ENCODE measurements at regions not wholly inside any gene's neighbourhood (a gene's known extent, or its start where the extent isn't known, plus 50 kb on each side); places are given as distances from the start of the nearest gene placed in this dataset.
A peak's percentile ranks its signal among the peaks of the same experiment; 100 is the strongest.
"Not testable (repeated sequence)": the region's sequence is repeated elsewhere in the genome, so short reads cannot be mapped to it uniquely, and the experiment has no call there.

DNA sequence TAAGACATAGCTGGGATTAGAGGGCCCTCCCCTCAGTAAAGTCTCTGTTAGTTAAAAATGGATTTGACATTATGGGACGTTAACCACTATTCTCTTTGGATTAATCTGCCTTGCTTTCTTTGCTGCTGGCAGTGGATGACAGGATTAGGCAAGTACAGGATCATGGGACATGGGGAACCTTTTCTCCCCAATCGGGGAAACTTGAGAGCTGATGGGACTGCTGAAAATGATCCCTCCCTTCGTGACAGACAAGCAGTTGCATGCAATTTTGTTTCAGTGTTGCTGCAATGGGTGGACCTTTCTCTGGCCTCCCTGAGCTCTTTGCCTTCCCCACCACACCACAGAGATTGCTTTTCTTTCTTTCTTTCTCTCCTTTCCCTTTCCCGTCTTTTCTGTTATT lies 120.2 kb upstream of the BANK1 start:
- DNase-seq (ENCODE audit: low spot score), result no peak

GRCh38 chr4:101669832-101670188 lies 120.7 kb upstream of the BANK1 start:
- no peak for DNase-seq (ENCODE audit: low spot score)

DNA sequence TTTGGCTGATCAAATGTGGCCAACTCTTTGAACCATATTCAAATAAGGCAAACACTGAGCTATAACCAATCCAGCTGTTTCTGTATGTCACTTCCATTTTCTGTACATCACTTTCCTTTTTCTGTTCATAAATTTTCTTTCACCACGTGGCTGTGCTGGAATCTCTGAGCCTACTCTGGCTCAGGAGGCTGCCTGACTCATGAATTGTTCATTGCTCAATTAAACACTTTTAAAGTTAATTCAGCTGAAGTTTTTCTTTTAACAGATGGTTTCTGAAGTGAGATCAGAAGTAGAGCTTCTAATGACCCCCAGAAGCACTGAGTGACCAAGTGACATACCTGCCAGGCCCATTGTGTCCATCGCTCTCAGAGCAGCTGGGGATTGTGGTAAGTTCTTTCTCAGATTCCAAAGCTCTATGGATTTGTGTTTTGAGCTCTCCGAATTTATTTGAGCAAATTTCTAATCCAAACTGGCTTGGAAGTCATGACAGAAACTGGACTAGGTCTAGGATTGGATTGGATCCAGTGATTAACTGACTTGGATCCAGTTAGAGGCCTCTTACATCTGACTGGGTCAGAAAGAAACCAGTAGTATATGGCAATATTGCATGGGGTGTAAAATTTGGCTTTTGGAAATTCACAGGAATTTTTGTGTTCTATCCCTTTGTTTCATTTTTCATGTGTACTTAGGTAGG lies 121.2 kb upstream of the BANK1 start:
- no peak for DNase-seq (ENCODE audit: low spot score)

DNA sequence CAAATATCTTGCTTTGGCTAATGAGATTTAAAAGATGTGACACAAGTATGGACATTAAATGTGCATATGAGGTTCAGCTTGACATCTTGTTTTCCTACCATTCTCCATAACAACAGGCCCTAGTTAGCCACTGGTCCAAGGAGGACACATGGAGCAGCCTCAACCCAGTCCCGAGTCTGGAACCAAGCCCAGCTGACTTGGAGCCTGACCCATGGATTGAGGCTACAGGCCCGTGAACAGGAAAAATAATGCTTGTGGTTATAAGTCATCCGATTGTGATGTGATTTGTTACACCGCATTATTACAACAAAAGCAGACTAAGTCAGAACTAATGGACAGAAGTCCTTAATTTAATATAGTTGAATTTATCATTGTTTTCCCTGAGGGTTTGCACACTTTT lies 123.2 kb upstream of the BANK1 start:
- peak; percentile 49 for DNase-seq (ENCODE audit: low spot score)

DNA sequence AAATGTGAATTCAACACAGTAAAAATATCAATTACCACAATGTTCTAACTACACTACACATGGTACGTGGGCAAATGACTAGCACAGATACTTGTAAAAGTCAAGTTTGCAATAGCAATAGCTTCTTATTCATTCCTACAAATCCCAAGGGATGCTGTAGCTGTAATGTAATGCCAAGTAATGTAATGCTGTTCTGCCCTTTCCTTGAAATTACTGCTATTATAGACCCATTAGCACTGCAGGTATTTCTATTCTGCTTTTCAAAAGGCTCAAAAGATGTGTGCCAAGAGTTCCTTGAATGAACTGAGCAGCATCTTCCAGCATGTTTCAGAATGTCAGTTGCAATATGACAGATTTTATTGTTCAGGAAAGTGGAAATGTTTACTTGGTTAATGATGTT lies 129.9 kb upstream of the BANK1 start:
- no peak for DNase-seq (ENCODE audit: low spot score)

DNA sequence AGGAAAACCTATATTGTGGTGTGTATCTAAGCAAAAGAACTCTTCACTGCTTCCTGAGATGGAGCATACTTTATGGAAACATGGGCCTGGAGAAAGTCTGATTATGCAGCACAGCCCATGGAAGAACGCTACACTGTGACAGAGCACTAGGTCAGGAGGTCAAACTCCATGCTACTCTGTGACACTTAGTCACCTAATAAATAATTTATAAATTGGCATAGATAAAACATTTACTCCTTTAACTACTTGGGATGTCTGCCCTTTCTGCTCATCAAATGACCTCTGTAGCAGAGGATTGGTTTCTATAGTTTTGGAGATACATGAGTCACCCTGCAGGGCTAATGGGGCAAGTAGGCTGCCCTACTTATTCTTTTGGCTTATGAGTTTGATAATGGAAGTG lies 134.7 kb upstream of the BANK1 start:
- peak; percentile 56 for DNase-seq (ENCODE audit: low spot score)

GRCh38 chr4:101655005-101655404 lies 135.5 kb upstream of the BANK1 start:
- no peak for DNase-seq (ENCODE audit: low spot score)

GRCh38 chr4:101651778-101652177 lies 138.8 kb upstream of the BANK1 start:
- DNase-seq (ENCODE audit: low spot score), result no peak

DNA sequence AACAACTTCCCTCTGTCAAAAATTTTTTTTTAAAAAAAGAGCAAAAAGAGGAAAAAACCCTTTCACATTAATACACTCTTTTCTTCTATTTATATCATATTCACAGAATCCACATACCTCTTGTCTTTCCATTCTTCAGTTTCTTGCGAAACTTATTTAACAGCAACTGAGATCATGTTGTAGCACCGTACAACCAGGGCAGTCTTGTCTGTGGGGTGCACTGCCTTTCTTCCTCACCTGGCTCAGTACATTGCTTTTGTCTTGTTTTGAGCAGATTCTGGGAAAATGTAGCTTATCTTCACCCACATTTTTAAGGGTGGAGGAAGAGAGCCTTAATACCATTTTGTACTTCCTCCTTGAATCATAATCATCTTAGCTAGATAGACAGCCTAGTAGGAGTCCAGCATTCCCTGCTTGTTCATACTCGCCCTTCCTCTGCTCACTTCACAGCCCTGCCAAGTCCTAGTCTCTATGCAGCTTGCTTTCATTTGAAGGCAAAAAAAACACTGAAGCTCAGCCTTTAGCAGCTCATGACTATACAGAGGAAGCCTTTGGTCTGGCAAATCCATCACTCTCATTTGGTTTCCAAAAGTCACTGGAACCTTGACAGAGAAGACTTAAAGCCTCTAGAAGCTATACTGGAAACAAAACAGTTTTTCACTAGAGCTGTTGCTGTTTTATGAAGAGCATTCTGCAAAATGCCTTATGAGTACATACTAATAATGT lies 140.6 kb upstream of the BANK1 start:
- no peak for DNase-seq (ENCODE audit: low spot score)

- DNase-seq (ENCODE audit: low spot score), result no peak
Observed at GRCh38 chr4:101647710-101648034, 142.9 kb upstream of the BANK1 start.

DNA sequence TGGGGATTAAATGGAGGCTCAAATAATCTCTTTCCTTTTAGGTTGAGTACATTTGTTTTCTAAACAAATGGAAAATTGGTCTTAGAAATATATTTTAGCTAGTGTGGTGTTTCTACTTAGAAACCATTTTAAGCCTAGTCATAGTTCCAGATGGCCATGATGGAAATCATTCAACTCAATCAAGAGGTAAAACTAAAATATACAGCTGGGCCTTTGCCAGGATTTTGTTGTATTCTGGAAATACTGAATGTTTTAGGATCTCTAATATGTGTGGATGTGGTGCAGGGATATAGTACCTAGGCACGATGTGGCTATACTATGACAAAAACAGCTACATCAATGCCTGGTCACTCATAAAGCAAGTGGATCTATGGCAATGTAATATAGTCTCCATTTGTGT lies 146.0 kb upstream of the BANK1 start:
- no peak for DNase-seq (ENCODE audit: low spot score)

DNA sequence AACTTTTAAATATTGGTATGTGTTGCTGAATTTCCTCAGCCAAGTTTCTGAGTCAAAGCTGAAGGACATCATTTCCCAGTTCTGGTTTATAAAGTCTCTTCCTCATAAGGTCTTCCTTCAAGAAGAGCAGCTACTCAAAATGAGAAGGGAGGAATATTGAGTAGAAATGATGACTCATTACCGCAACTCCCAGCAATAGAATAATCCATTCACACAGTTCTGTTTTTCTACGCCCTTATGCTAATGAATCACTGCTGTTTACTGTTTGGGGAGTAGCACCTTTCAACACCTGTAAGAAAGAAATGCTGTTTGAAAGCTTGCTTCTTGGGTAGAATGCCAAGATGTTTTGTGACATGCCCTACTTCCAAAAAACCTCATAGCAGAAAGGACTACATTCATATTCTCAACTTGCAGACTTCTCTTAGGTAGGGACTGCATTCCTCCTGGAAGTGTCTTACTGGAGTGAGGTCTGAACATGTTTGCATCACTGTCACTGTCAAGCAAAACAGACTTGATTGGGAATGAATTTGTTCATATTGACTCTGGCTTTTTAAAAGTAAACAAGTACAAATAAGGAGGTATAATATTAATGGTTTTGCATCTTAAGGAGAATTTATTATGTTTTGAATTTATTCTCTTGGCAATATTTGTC lies 147.2 kb upstream of the BANK1 start:
- peak; percentile 15 for DNase-seq (ENCODE audit: low spot score)

GRCh38 chr4:101632766-101633165 lies 157.8 kb upstream of the BANK1 start:
- DNase-seq (ENCODE audit: low spot score), result not testable (repeated sequence)

DNA sequence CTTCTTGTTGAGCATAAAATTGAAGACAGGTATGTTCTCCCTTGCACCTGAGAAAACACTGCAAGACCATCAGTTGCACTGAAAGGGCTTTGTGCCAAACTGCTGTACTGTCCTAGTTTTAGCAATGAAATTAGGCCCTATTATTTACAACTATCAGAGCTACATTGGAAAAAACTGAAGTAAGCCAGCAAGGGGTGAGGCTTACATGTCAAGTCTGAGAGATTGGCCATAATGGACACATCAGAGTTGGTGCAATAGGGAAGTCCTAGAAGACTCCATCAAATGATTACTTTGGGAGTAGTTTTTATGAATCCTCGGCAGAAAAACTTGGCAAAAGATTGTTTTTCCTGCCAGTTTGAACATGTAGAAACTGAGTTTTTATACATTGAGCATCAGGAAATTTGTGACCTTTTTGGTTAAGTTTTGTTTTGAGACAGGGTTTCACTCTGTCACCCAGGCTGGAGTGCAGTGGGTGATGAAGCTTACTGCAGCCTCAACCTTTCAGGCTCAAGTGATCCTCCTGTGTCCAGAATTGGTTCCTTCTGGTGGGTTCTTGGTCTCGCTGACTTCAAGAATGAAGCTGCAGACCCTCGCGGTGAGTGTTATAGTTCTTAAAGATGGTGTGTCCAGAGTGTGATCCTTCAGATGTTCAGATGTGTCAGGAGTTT lies 160.1 kb upstream of the BANK1 start:
- no peak for DNase-seq (ENCODE audit: low spot score)

DNA sequence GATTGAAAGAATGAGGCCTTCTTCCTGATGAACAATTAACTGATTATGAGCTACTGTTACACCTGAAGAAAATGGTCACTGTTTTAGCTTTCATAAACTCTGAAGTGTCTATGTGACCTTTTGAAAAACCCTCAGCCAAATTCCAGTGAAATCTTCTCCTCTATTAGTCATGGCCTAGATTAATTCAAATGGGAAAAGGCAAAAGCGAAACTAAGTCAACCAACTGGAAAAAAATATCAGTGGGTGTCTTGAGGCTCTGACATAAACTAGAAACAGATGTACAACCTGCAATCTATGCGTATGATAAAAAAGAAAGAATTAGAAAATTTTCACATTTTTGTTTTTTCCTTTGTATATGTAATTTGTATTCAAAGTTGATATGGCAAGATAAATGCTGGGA lies 169.4 kb upstream of the BANK1 start:
- DNase-seq (ENCODE audit: low spot score), result peak; percentile 72

GRCh38 chr4:101615652-101616051 lies 174.9 kb upstream of the BANK1 start:
- DNase-seq (ENCODE audit: low spot score), result no peak

- DNase-seq (ENCODE audit: low spot score), result not testable (repeated sequence)
Observed at GRCh38 chr4:101606989-101607388, 183.5 kb upstream of the BANK1 start.

DNA sequence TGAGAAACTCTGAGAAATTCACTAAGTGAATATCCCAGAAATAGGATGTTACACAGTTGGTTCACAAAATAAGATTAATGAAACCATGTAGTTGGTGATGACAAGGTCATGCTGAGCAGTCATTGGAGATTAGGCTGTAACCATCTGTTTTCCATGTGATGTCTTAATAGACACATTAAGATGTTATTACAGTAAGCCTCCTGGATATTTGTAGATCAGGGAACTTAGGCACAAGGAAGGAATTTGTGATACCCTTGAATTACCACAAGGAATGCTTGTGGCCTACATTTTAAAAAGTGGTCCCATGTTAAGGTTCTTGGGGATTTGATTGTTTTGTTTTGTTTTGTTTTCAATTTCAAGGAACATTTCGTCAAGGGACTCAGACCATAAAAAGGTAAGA lies 185.6 kb upstream of the BANK1 start:
- peak; percentile 70 for DNase-seq (ENCODE audit: low spot score)

DNA sequence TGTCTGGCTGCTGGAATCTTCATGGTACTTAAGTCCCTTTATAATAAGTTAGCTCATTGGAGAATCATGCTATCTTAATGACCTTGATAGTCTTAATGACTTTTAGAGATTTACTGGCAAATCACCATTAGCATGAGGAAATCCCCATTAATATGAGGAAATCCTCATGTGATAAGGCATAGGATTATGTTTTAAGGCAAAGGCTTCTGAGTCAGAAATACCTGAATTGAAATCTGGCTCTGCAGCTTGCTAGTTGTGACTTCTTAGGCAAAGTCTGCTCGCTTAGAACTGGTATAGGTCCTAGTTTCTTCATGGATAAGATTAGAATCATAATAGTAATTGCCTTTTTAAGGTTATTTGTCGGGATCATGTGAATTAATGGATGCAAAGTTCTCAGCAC lies 190.2 kb upstream of the BANK1 start:
- DNase-seq (ENCODE audit: low spot score), result no peak

DNA sequence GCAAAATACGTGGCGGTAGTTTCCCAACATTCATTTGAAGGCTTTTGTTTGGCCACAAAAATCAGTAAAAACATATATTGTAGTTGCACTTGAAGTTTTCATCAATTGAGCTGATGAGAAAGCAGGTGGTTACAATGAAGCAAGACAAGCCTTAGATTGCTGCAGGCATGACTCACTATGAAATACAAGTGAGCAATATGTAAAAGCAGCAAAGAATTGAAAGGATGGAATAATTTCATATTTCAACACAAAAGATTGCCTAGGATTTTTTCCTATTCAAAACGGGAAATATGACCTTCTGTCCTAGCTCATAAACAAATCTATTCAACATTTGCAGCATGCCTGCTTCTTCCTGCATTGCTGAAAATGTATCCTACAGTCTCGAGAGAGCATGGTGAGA lies 190.9 kb upstream of the BANK1 start:
- DNase-seq (ENCODE audit: low spot score), result peak; percentile 9

- no peak for DNase-seq (ENCODE audit: low spot score)
Observed at GRCh38 chr4:101596781-101597552, 193.6 kb upstream of the BANK1 start.

- DNase-seq (ENCODE audit: low spot score), result no peak
Observed at GRCh38 chr4:101594588-101594987, 195.9 kb upstream of the BANK1 start.
